ENCODE measurements at regions not wholly inside any gene's neighbourhood (a gene's known extent, or its start where the extent isn't known, plus 50 kb on each side); places are given as distances from the start of the nearest gene placed in this dataset. TPM values are rescaled to one million over a fixed set of nuclear protein-coding genes. Genes with fewer than 3 reads are reported as not detected.

GRCh38 chrX:106499473-106499872 lies 112.3 kb upstream of the RADX start:
- no peaks in the 10 kb centered on the region for H3K36me3 ChIP-seq (ENCODE audit: control insufficient read depth in 1 of 2, insufficient read depth in 2 of 2, low read depth in 1 of 2, low read length in 2 of 2)
- H2BK12ac ChIP-seq (ENCODE audit: low read length in 2 of 2), result no peak overlapping the region
- no peak overlapping the region for H3K4me2 ChIP-seq (ENCODE audit: low read length, poor library complexity, severe bottlenecking)
- no peak overlapping the region for H3K4me3 ChIP-seq (ENCODE audit: insufficient read depth in 1 of 2, low read depth in 1 of 2, low read length in 2 of 2)
- H4K91ac ChIP-seq (ENCODE audit: low read length), result no peak overlapping the region
- H3K9me3 ChIP-seq (ENCODE audit: control insufficient read depth, low read length), result no peaks in the 10 kb centered on the region
- no peak overlapping the region for H3K14ac ChIP-seq (ENCODE audit: low read length in 2 of 2)
- H3K79me1 ChIP-seq (replicated peaks; ENCODE audit: low read length, poor library complexity, severe bottlenecking), result no peaks in the 10 kb centered on the region
- no peak overlapping the region for H3K9ac ChIP-seq (ENCODE audit: low read length)
- H3K23ac ChIP-seq (ENCODE audit: low read length in 2 of 2), result no peak overlapping the region
- no peak overlapping the region for H3K18ac ChIP-seq (ENCODE audit: low read depth in 1 of 2, low read length in 2 of 2)
- no peak overlapping the region for H3K4ac ChIP-seq (ENCODE audit: low read depth in 1 of 2, low read length in 2 of 2)
- H2BK120ac ChIP-seq (ENCODE audit: low read depth, low read length), result no peak overlapping the region
- H3K4me1 ChIP-seq (ENCODE audit: control insufficient read depth, insufficient read depth, low read depth, low read length), result no peaks in the 10 kb centered on the region
- no peak overlapping the region for H4K8ac ChIP-seq (ENCODE audit: low read length)
- H2BK15ac ChIP-seq (ENCODE audit: low read depth, poor library complexity, severe bottlenecking), result no peak overlapping the region
- no peak overlapping the region for H2AFZ ChIP-seq (ENCODE audit: low read depth, low read length)
- no peak overlapping the region for H2AK5ac ChIP-seq (ENCODE audit: low read length, severe bottlenecking)
- DNase-seq, result no peak
- peaks cover 0 to 8% of the 10 kb centered on the region in 2 experiments for H3K27me3 ChIP-seq (ENCODE audit: control insufficient read depth in 1 of 2, insufficient read depth in 1 of 2, low read length in 2 of 2)
- no peak overlapping the region for H2BK5ac ChIP-seq (ENCODE audit: low read depth, low read length, poor library complexity, severe bottlenecking)
- H3K27ac ChIP-seq (ENCODE audit: low read length, poor library complexity, severe bottlenecking), result no peak overlapping the region

DNA sequence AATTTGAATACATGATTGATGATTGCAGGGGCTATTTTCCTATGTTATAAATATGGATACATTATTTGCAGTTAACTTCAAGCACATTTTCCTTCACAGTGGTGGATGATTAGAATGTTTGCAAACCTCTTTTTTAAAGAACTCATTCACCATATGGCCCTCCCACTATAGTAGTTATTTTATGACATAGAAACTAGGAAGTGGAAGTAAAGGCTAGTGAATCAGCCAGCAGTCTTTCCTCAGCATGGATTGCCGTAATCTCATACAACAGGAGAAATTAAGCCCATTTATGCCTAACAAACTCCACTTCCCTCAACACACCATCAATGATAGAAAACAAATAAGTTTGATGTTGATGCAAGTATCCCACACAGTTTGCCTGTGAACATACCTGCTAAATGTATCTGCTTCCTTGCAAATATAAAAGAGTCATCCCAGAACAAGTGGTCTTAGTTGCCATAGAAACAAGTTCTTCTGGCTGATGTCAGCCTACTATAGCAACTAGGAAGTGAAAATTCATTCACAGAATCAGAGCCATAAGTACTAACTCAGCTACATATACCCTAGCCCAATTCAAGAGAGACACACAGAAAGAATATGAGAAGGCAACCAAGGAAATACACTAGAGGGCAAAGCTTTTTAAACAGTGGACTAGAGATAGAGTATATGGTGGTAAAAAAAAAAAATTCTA lies 100.9 kb upstream of the RADX start:
- Histone ChIP-seq H3K36me3 (ENCODE audit: control insufficient read depth in 1 of 2, insufficient read depth in 2 of 2, low read depth in 1 of 2, low read length in 2 of 2) (no peaks in the 10 kb centered on the region), H3K14ac (ENCODE audit: low read length in 2 of 2) (no peak overlapping the region), H3K4me2 (ENCODE audit: low read length, poor library complexity, severe bottlenecking) (no peak overlapping the region), H2BK12ac (ENCODE audit: low read length in 2 of 2) (no peak overlapping the region), H4K8ac (ENCODE audit: low read length) (no peak overlapping the region), H3K27ac (ENCODE audit: low read length, poor library complexity, severe bottlenecking) (no peak overlapping the region), H3K4me3 (ENCODE audit: insufficient read depth in 1 of 2, low read depth in 1 of 2, low read length in 2 of 2) (no peak overlapping the region), H3K27me3 (ENCODE audit: control insufficient read depth in 1 of 2, insufficient read depth in 1 of 2, low read length in 2 of 2) (peaks cover 0 to 10% of the 10 kb centered on the region in 2 experiments), H3K18ac (ENCODE audit: low read depth in 1 of 2, low read length in 2 of 2) (no peak overlapping the region), H3K9me3 (ENCODE audit: control insufficient read depth, low read length) (no peaks in the 10 kb centered on the region), H3K23ac (ENCODE audit: low read length in 2 of 2) (no peak overlapping the region), H2BK120ac (ENCODE audit: low read depth, low read length) (no peak overlapping the region), H2BK15ac (ENCODE audit: low read depth, poor library complexity, severe bottlenecking) (no peak overlapping the region), H4K91ac (ENCODE audit: low read length) (no peak overlapping the region), H2BK5ac (ENCODE audit: low read depth, low read length, poor library complexity, severe bottlenecking) (no peak overlapping the region), H3K4ac (ENCODE audit: low read depth in 1 of 2, low read length in 2 of 2) (no peak overlapping the region), H2AFZ (ENCODE audit: low read depth, low read length) (no peak overlapping the region), H3K79me1 (replicated peaks; ENCODE audit: low read length, poor library complexity, severe bottlenecking) (no peaks in the 10 kb centered on the region), H3K4me1 (ENCODE audit: control insufficient read depth, insufficient read depth, low read depth, low read length) (no peaks in the 10 kb centered on the region), H2AK5ac (ENCODE audit: low read length, severe bottlenecking) (no peak overlapping the region), H3K9ac (ENCODE audit: low read length) (no peak overlapping the region)
- no CpG with 5 or more reads among the region's 1 CpG for WGBS
- DNase-seq, result no peak

Small RNA genes in the stretch of these regions (small RNA-seq; reads per million reads assigned to genes)
- gene AL133271.1 (ENCODE audit: low read depth), result not detected
- not detected for gene RF00019 (ENCODE audit: low read depth)

All from mesenchymal stem cell (in vitro differentiated cells and primary cell).